ENCODE measurements at regions not wholly inside any gene's neighbourhood (a gene's known extent, or its start where the extent isn't known, plus 50 kb on each side); places are given as distances from the start of the nearest gene placed in this dataset.

DNA sequence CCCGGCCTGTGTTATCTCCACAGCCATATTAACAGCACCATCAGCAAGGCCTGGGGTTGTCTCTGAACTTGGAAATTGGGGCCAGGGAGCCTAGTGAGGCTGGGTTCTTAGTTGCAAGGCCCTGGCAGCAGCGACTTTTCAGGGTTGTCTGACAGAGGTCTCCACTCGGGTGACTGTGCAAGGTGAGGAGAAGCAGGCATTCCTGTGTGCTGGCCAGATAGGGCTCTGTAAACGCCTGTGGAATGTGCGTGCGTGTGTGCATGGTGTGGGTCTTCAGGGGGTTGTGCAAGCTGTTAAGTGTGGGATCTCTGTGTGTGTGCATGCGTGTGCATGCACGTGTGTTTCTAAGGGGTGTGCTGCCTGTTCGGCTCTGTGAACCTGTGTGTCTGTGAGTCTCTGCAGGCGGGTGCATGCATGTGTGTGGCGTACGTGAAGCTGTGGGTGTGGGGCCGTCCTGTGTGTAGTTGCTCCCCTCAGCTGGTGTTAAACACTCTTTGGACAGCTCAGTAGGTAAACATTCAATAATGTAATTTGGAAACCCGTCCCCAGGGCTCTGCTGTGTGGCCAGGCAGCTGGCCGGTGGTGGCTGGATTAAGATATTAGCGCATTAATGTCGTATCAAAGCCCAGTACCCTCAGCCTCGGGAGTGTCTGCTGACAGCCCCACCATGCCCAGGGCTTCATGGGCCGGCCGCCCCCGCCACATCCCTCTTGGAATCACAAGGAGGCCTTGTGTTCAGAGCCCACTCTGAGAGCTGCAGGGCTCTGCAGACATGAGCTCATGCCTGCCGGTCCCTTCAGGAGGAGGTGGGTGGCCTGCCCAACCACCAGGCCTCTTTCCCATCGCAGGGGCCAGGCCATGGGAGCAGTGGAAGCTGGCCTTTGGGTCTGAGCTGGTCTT lies 189.9 kb downstream of the FOXD2 start:
- Histone ChIP-seq H3K4me2 (ENCODE audit: low read length) (no peak overlapping the region), H3K9me2 (replicated peaks; ENCODE audit: low read length) (no peaks in the 10 kb centered on the region), H4K20me1 (ENCODE audit: low read length) (no peaks in the 10 kb centered on the region), H3K36me3 (ENCODE audit: low read depth, low read length) (no peaks in the 10 kb centered on the region), H3K9ac (ENCODE audit: low read length) (no peak overlapping the region), H2AFZ (ENCODE audit: low read length) (no peak overlapping the region), H3K9me3 (ENCODE audit: low read length) (no peaks in the 10 kb centered on the region), H3K4me1 (ENCODE audit: insufficient read depth, low read length) (no peaks in the 10 kb centered on the region), H3K4me3 (ENCODE audit: low read length) (no peak overlapping the region), H3K27ac (ENCODE audit: low read length) (no peak overlapping the region), H3F3A (ENCODE audit: low read length, unreplicated experiment) (no peaks in the 10 kb centered on the region), H3K27me3 (ENCODE audit: low read length) (no peaks in the 10 kb centered on the region; the same call in 1 of the 2 replicates), H3K79me2 (ENCODE audit: low read length) (no peaks in the 10 kb centered on the region)
- DNase-seq = no peak
- TF ChIP-seq EZH2 (IDR thresholded peaks at IDR 0.05; ENCODE audit: low read length, unreplicated experiment) (no peak), EZH2phosphoT487 (IDR thresholded peaks at IDR 0.05; ENCODE audit: borderline replicate concordance, low read length) (no peak)
- TF ChIP-seq, protein P1, sequence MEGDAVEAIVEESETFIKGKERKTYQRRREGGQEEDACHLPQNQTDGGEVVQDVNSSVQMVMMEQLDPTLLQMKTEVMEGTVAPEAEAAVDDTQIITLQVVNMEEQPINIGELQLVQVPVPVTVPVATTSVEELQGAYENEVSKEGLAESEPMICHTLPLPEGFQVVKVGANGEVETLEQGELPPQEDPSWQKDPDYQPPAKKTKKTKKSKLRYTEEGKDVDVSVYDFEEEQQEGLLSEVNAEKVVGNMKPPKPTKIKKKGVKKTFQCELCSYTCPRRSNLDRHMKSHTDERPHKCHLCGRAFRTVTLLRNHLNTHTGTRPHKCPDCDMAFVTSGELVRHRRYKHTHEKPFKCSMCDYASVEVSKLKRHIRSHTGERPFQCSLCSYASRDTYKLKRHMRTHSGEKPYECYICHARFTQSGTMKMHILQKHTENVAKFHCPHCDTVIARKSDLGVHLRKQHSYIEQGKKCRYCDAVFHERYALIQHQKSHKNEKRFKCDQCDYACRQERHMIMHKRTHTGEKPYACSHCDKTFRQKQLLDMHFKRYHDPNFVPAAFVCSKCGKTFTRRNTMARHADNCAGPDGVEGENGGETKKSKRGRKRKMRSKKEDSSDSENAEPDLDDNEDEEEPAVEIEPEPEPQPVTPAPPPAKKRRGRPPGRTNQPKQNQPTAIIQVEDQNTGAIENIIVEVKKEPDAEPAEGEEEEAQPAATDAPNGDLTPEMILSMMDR (conservative IDR thresholded peaks at IDR 0.05; ENCODE audit: low read depth, low read length) = no peak
- intact Hi-C loops (cut with micrococcal nuclease) = no loop called here
- no TSS peak for BruUV-seq (replicated peaks)
- no peak for ATAC-seq
- POLR2A ChIA-PET (ENCODE audit: unreplicated experiment) = no interaction called here
- CTCF ChIA-PET = no interaction called here

DNA sequence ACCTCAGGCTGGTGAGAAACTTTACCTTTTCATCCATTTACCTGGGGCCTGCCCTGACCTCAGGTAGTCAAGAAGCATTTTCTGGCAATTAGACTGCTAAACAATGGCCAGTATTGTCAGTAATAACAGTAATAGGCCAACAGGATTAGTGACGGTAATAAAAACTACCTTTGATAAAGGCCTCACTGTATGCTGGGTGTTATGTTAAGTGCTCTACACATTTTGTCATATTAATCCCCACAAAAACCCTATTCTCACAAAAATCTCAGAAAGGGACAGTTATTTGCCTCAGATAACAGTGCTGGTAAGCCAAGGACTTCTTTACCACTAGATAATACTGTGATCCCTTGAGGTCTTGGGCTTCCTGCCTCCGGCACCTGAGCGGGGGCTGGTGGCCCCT lies 191.4 kb downstream of the FOXD2 start:
- intact Hi-C loops (cut with micrococcal nuclease) = no loop called here
- no peak overlapping the region for H2AFZ ChIP-seq (ENCODE audit: low read length)
- no peak overlapping the region for H3K4me2 ChIP-seq (ENCODE audit: low read length)
- H3F3A ChIP-seq (ENCODE audit: low read length, unreplicated experiment) = no peaks in the 10 kb centered on the region
- DNase-seq (no peak), ATAC-seq (no peak)
- no peak overlapping the region for H3K27ac ChIP-seq (ENCODE audit: low read length)
- H3K79me2 ChIP-seq (ENCODE audit: low read length) = no peaks in the 10 kb centered on the region
- H3K9ac ChIP-seq (ENCODE audit: low read length) = no peak overlapping the region
- no peaks in the 10 kb centered on the region for H3K36me3 ChIP-seq (ENCODE audit: low read depth, low read length)
- peaks cover 8% of the 10 kb centered on the region; the same call in 1 of the 2 replicates for H3K27me3 ChIP-seq (ENCODE audit: low read length)
- H3K9me3 ChIP-seq (ENCODE audit: low read length) = no peaks in the 10 kb centered on the region
- no TSS peak for BruUV-seq (replicated peaks)
- no peaks in the 10 kb centered on the region for H4K20me1 ChIP-seq (ENCODE audit: low read length)
- no peak for TF ChIP-seq EZH2 (IDR thresholded peaks at IDR 0.05; ENCODE audit: low read length, unreplicated experiment)
- TF ChIP-seq, protein P1 (conservative IDR thresholded peaks at IDR 0.05; ENCODE audit: low read depth, low read length) = no peak
- no peak for TF ChIP-seq EZH2phosphoT487 (IDR thresholded peaks at IDR 0.05; ENCODE audit: borderline replicate concordance, low read length)
- H3K9me2 ChIP-seq (replicated peaks; ENCODE audit: low read length) = no peaks in the 10 kb centered on the region
- no peaks in the 10 kb centered on the region for H3K4me1 ChIP-seq (ENCODE audit: insufficient read depth, low read length)
- POLR2A ChIA-PET (ENCODE audit: unreplicated experiment) = no interaction called here
- no peak overlapping the region for H3K4me3 ChIP-seq (ENCODE audit: low read length)
- CTCF ChIA-PET = no interaction called here

DNA sequence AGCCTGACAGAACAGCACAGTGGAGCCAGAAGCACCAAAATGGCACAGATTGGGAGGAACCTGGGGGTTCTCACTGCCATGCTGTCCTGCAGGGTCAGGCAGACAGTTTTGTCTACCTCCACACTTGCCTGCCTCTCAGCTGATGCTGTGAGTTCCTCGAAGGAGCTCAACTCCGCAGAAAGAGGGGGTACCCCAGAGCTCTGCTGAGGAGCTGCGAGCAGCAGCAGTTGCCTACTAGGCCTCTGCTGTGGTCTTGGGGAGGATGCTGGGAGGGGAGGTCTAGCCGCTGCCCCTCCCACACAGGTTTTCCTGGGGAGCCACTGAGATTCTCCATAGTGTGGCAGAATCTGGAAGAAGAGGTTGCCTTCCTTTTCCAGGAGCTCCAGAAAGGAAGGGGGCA lies 192.5 kb downstream of the FOXD2 start:
- Histone ChIP-seq H3K4me3 (ENCODE audit: low read length) (no peak overlapping the region), H4K20me1 (ENCODE audit: low read length) (no peaks in the 10 kb centered on the region), H3K4me1 (ENCODE audit: insufficient read depth, low read length) (no peaks in the 10 kb centered on the region), H3K27ac (ENCODE audit: low read length) (no peak overlapping the region), H3K27me3 (ENCODE audit: low read length) (peaks cover 13% of the 10 kb centered on the region), H3K36me3 (ENCODE audit: low read depth, low read length) (no peaks in the 10 kb centered on the region), H3K9me2 (replicated peaks; ENCODE audit: low read length) (no peaks in the 10 kb centered on the region), H3K9me3 (ENCODE audit: low read length) (no peaks in the 10 kb centered on the region), H2AFZ (ENCODE audit: low read length) (no peak overlapping the region), H3K9ac (ENCODE audit: low read length) (no peak overlapping the region), H3K79me2 (ENCODE audit: low read length) (no peaks in the 10 kb centered on the region), H3K4me2 (ENCODE audit: low read length) (no peak overlapping the region), H3F3A (ENCODE audit: low read length, unreplicated experiment) (no peaks in the 10 kb centered on the region)
- DNase-seq (no peak), ATAC-seq (no peak)
- CTCF ChIA-PET = no interaction called here
- POLR2A ChIA-PET (ENCODE audit: unreplicated experiment) = no interaction called here
- TF ChIP-seq, protein P1 (conservative IDR thresholded peaks at IDR 0.05; ENCODE audit: low read depth, low read length) = no peak
- no peak for TF ChIP-seq EZH2 (IDR thresholded peaks at IDR 0.05; ENCODE audit: low read length, unreplicated experiment)
- TF ChIP-seq EZH2phosphoT487 (IDR thresholded peaks at IDR 0.05; ENCODE audit: borderline replicate concordance, low read length) = no peak
- BruUV-seq (replicated peaks) = no TSS peak
- intact Hi-C loops (cut with micrococcal nuclease) = no loop called here
